HG03558 (cell line): ENCODE measurements at regions not wholly inside any gene's neighbourhood (a gene's known extent, or its start where the extent isn't known, plus 50 kb on each side); places are given as distances from the start of the nearest gene placed in this dataset.
"Not testable (repeated sequence)": the region's sequence is repeated elsewhere in the genome, so short reads cannot be mapped to it uniquely, and the experiment has no call there.

Experiments
- ATAC-seq: cut with Tn5 transposase; IDR thresholded peaks from one replicate; pipeline ENCODE4 v1.9.1; 2021; ENCODE audit warnings: moderate number of reproducible peaks; ENCODE audit not compliant: unreplicated experiment; ENCODE audit errors: extremely low read depth

GRCh38 chr11:43129329-43129728, 182.5 kb upstream of the API5 start:
- ATAC-seq, result no peak

GRCh38 chr11:43130616-43131015, 181.2 kb upstream of the API5 start:
- ATAC-seq, result no peak

GRCh38 chr11:43135966-43136534, 175.7 kb upstream of the API5 start:
- no peak for ATAC-seq

- ATAC-seq, result no peak
These were observed 173.1 kb upstream of the API5 start for GRCh38 chr11:43138621-43139140.

GRCh38 chr11:43145653-43146052, 166.1 kb upstream of the API5 start:
- peak; percentile 86 for ATAC-seq

GRCh38 chr11:43150697-43151096, 161.1 kb upstream of the API5 start:
- no peak for ATAC-seq

- ATAC-seq, result no peak
These were observed 147.0 kb upstream of the API5 start for GRCh38 chr11:43164831-43165230.

- ATAC-seq, result not testable (repeated sequence)
These were observed 146.4 kb upstream of the API5 start for GRCh38 chr11:43165393-43165792.

GRCh38 chr11:43168241-43168640, 143.6 kb upstream of the API5 start:
- ATAC-seq, result not testable (repeated sequence)

GRCh38 chr11:43172477-43172876, 139.3 kb upstream of the API5 start:
- ATAC-seq, result no peak

- no peak for ATAC-seq
These were observed 133.8 kb upstream of the API5 start for GRCh38 chr11:43177975-43178374.

GRCh38 chr11:43194459-43194858, 117.3 kb upstream of the API5 start:
- ATAC-seq, result not testable (repeated sequence)

- ATAC-seq, result no peak
These were observed 114.4 kb upstream of the API5 start for GRCh38 chr11:43197379-43197778.

GRCh38 chr11:43200031-43200430, 111.8 kb upstream of the API5 start:
- ATAC-seq, result no peak

- ATAC-seq, result no peak
These were observed 99.5 kb upstream of the API5 start for GRCh38 chr11:43212279-43212678.

- ATAC-seq, result no peak
These were observed 97.3 kb upstream of the API5 start for GRCh38 chr11:43214471-43214870.

GRCh38 chr11:43217849-43218248, 93.9 kb upstream of the API5 start:
- no peak for ATAC-seq

GRCh38 chr11:43222215-43222614, 89.6 kb upstream of the API5 start:
- ATAC-seq, result no peak

GRCh38 chr11:43223026-43223425, 88.8 kb upstream of the API5 start:
- no peak for ATAC-seq

GRCh38 chr11:43234881-43235280, 76.9 kb upstream of the API5 start:
- no peak for ATAC-seq

- no peak for ATAC-seq
These were observed 73.5 kb upstream of the API5 start for GRCh38 chr11:43238341-43238740.

GRCh38 chr11:43239791-43240190, 72.0 kb upstream of the API5 start:
- ATAC-seq, result no peak

- ATAC-seq, result no peak
These were observed 69.4 kb upstream of the API5 start for GRCh38 chr11:43242401-43242800.
